ENCODE measurements at regions not wholly inside any gene's neighbourhood (a gene's known extent, or its start where the extent isn't known, plus 50 kb on each side); places are given as distances from the start of the nearest gene placed in this dataset.

- Histone ChIP-seq H3K4me2 (ENCODE audit: low read depth, low read length) (no peak overlapping the region), H3K27me3 (replicated peaks; ENCODE audit: insufficient read depth, low read length) (no peaks in the 10 kb centered on the region), H3K4me3 (ENCODE audit: low read length) (no peak overlapping the region), H3K27ac (ENCODE audit: low read length) (no peak overlapping the region), H3K9ac (ENCODE audit: low read length) (no peak overlapping the region), H4K20me1 (ENCODE audit: insufficient read depth, low read length) (no peaks in the 10 kb centered on the region), H3K9me3 (replicated peaks; ENCODE audit: insufficient read depth, low read length) (no peaks in the 10 kb centered on the region), H2AFZ (ENCODE audit: low read length) (no peak overlapping the region), H3K9me2 (replicated peaks; ENCODE audit: insufficient read depth, low read length) (no peaks in the 10 kb centered on the region), H3K4me1 (ENCODE audit: low read length) (no peaks in the 10 kb centered on the region), H3K36me3 (replicated peaks; ENCODE audit: insufficient read depth, low read length) (no peaks in the 10 kb centered on the region), H3K79me2 (ENCODE audit: low read length) (no peaks in the 10 kb centered on the region), H3F3A (ENCODE audit: insufficient read depth, low read length) (no peaks in the 10 kb centered on the region)
- no peak for DNase-seq
- TF ChIP-seq EZH2 (optimal IDR thresholded peaks at IDR 0.05; ENCODE audit: low read depth, low read length): no peak
- TF ChIP-seq EZH2phosphoT487 (IDR thresholded peaks at IDR 0.05; ENCODE audit: low read length): no peak
- TF ChIP-seq, protein P1, sequence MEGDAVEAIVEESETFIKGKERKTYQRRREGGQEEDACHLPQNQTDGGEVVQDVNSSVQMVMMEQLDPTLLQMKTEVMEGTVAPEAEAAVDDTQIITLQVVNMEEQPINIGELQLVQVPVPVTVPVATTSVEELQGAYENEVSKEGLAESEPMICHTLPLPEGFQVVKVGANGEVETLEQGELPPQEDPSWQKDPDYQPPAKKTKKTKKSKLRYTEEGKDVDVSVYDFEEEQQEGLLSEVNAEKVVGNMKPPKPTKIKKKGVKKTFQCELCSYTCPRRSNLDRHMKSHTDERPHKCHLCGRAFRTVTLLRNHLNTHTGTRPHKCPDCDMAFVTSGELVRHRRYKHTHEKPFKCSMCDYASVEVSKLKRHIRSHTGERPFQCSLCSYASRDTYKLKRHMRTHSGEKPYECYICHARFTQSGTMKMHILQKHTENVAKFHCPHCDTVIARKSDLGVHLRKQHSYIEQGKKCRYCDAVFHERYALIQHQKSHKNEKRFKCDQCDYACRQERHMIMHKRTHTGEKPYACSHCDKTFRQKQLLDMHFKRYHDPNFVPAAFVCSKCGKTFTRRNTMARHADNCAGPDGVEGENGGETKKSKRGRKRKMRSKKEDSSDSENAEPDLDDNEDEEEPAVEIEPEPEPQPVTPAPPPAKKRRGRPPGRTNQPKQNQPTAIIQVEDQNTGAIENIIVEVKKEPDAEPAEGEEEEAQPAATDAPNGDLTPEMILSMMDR (IDR thresholded peaks at IDR 0.05; ENCODE audit: low read length): no peak
These were observed 507.3 kb downstream of the HAPSTR1 start for GRCh38 chr16:9598731-9599083.

GRCh38 chr16:9599415-9600120 lies 508.1 kb downstream of the HAPSTR1 start:
- Histone ChIP-seq H3K27ac (ENCODE audit: low read length) (no peak overlapping the region), H3K9me2 (replicated peaks; ENCODE audit: insufficient read depth, low read length) (no peaks in the 10 kb centered on the region), H3K27me3 (replicated peaks; ENCODE audit: insufficient read depth, low read length) (no peaks in the 10 kb centered on the region), H4K20me1 (ENCODE audit: insufficient read depth, low read length) (no peaks in the 10 kb centered on the region), H3K9ac (ENCODE audit: low read length) (no peak overlapping the region), H3K79me2 (ENCODE audit: low read length) (no peaks in the 10 kb centered on the region), H3K4me3 (ENCODE audit: low read length) (no peak overlapping the region), H2AFZ (ENCODE audit: low read length) (no peak overlapping the region), H3K9me3 (replicated peaks; ENCODE audit: insufficient read depth, low read length) (no peaks in the 10 kb centered on the region), H3K4me2 (ENCODE audit: low read depth, low read length) (no peak overlapping the region), H3F3A (ENCODE audit: insufficient read depth, low read length) (no peaks in the 10 kb centered on the region), H3K36me3 (replicated peaks; ENCODE audit: insufficient read depth, low read length) (no peaks in the 10 kb centered on the region), H3K4me1 (ENCODE audit: low read length) (no peaks in the 10 kb centered on the region)
- DNase-seq: no peak
- TF ChIP-seq, protein P1 (IDR thresholded peaks at IDR 0.05; ENCODE audit: low read length): no peak
- no peak for TF ChIP-seq EZH2phosphoT487 (IDR thresholded peaks at IDR 0.05; ENCODE audit: low read length)
- TF ChIP-seq EZH2 (optimal IDR thresholded peaks at IDR 0.05; ENCODE audit: low read depth, low read length): no peak

- H3F3A ChIP-seq (ENCODE audit: insufficient read depth, low read length): no peaks in the 10 kb centered on the region
- no peaks in the 10 kb centered on the region for H3K9me2 ChIP-seq (replicated peaks; ENCODE audit: insufficient read depth, low read length)
- DNase-seq: no peak
- no peak overlapping the region for H3K4me3 ChIP-seq (ENCODE audit: low read length)
- H2AFZ ChIP-seq (ENCODE audit: low read length): no peak overlapping the region
- H3K27me3 ChIP-seq (replicated peaks; ENCODE audit: insufficient read depth, low read length): no peaks in the 10 kb centered on the region
- no peak for TF ChIP-seq EZH2 (optimal IDR thresholded peaks at IDR 0.05; ENCODE audit: low read depth, low read length)
- TF ChIP-seq, protein P1 (IDR thresholded peaks at IDR 0.05; ENCODE audit: low read length): no peak
- no peak for TF ChIP-seq EZH2phosphoT487 (IDR thresholded peaks at IDR 0.05; ENCODE audit: low read length)
- H3K4me1 ChIP-seq (ENCODE audit: low read length): no peaks in the 10 kb centered on the region
- H3K9ac ChIP-seq (ENCODE audit: low read length): no peak overlapping the region
- H3K36me3 ChIP-seq (replicated peaks; ENCODE audit: insufficient read depth, low read length): no peaks in the 10 kb centered on the region
- H3K4me2 ChIP-seq (ENCODE audit: low read depth, low read length): no peak overlapping the region
- H4K20me1 ChIP-seq (ENCODE audit: insufficient read depth, low read length): no peaks in the 10 kb centered on the region
- no peaks in the 10 kb centered on the region for H3K9me3 ChIP-seq (replicated peaks; ENCODE audit: insufficient read depth, low read length)
- no peak overlapping the region for H3K27ac ChIP-seq (ENCODE audit: low read length)
- H3K79me2 ChIP-seq (ENCODE audit: low read length): no peaks in the 10 kb centered on the region
These were observed 510.7 kb downstream of the HAPSTR1 start for GRCh38 chr16:9602189-9602588.
